ENCODE measurements at regions not wholly inside any gene's neighbourhood (a gene's known extent, or its start where the extent isn't known, plus 50 kb on each side); places are given as distances from the start of the nearest gene placed in this dataset.

GRCh38 chr2:23204685-23205242, 180.2 kb upstream of the KLHL29 start:
- no peak for DNase-seq (ENCODE audit: low spot score)

GRCh38 chr2:23206650-23207049, 178.3 kb upstream of the KLHL29 start:
- no peak for DNase-seq (ENCODE audit: low spot score)

DNA sequence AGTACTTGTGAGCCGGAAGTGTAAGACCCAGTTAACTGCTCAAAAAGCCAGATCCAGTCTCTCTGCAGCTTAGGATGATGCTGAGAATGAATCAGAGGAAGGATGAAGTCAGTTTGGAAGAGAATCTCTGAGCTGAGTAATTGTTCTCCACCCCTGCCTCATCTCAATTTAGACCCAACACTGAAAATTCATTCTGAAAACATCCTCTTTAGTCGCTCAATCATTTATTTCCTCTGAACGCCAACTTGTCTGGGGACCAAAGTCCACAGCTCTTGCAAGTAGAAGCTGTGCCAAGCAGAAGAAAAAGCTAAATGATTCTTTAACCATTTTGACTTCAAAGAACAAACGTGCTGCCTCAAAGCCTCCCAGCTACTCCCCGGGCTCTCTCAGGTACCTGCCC, 177.1 kb upstream of the KLHL29 start:
- no peak for DNase-seq (ENCODE audit: low spot score)

DNA sequence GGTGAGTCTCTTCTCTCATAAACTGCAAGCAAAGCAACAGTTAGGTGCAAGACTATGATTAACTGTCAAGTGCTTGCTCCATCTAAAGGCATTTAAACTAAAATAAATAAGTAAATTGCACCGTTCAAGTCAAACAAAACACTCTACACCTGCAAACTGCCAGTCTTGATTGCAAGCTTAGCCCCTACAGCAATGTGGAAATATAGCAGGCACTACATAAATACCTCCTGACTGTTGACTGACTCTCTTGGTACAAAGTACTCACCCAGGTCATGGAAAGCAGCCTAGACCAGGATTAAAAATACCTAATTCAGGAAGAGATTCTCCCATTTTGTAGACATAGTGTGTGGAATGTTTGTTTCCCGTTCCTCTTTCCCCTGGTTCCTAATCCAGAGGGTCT, 176.6 kb upstream of the KLHL29 start:
- DNase-seq (ENCODE audit: low spot score): no peak

GRCh38 chr2:23209059-23209458, 175.9 kb upstream of the KLHL29 start:
- no peak for DNase-seq (ENCODE audit: low spot score)

DNA sequence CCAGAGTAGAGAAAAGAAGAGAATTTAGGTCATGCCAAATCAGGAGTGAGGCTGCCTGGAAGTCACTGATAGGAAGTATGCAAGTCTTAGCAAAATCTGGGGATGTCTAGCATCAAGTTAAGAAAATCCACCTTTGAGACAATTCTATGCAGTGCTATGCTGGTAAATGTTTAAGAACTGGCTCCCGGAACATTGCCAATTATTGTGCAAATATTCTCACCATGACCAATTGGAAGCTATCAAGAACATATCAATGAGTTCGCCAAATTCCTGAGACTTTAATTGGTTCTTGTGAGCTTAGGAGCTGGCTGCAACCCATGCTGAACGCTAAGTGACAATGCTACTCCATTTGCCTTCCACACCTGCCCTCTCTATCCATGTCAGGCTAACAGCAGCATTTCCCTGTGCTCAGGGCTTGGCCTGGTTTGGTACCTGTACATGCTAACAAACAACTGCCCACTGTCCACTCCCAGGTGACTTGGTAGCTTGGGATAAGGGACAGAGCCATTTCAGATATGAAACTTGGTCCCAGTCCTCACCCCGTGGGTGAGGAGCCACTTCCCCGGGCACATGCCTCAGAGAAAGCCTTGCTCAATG, 172.9 kb upstream of the KLHL29 start:
- DNase-seq (ENCODE audit: low spot score): no peak

DNA sequence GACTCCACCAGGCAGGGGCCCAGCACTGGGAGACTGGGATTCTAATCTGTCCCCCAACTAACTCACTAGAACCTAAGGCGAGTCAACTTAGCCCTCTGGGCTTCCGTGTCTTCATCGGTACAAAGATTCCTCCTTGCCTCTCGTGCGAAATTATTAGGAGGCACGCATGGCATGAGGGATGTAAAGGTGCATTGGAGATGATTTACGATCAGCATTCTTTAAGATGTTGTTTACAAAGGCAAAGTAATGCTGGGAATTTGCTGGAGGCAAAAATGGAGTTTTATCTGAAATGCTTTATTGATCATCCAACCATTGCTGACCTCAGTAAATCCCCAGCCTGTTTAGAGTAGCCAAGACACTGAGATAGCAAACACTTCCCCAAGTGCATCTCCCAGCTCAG, 171.8 kb upstream of the KLHL29 start:
- DNase-seq (ENCODE audit: low spot score): no peak

- DNase-seq (ENCODE audit: low spot score): no peak
These were observed 170.0 kb upstream of the KLHL29 start for GRCh38 chr2:23215016-23215415.

- no peak for DNase-seq (ENCODE audit: low spot score)
These were observed 165.3 kb upstream of the KLHL29 start for GRCh38 chr2:23219666-23220065.

- no peak for DNase-seq (ENCODE audit: low spot score)
These were observed 164.4 kb upstream of the KLHL29 start for GRCh38 chr2:23220513-23221094.

- DNase-seq (ENCODE audit: low spot score): no peak
These were observed 163.7 kb upstream of the KLHL29 start for GRCh38 chr2:23221236-23221635.

DNA sequence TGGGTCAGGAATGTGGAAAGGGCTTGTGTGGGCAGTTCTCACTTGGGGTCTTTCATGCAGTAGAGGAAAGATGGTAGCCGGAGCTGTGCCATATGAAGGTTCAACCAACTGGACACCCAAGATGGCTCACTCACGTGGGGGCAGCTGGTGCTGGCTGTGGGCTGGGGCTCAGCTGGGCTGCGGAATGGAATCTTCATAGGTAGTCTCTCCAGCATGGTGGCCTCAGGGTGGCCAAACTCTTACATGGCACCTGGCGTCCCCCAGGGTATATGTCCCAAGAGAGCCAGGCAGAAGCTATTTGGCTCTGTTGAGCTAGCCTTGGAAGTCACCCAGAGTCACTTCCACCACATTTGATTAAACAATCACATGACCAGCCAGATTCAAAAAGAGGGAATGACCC, 163.1 kb upstream of the KLHL29 start:
- no peak for DNase-seq (ENCODE audit: low spot score)

DNA sequence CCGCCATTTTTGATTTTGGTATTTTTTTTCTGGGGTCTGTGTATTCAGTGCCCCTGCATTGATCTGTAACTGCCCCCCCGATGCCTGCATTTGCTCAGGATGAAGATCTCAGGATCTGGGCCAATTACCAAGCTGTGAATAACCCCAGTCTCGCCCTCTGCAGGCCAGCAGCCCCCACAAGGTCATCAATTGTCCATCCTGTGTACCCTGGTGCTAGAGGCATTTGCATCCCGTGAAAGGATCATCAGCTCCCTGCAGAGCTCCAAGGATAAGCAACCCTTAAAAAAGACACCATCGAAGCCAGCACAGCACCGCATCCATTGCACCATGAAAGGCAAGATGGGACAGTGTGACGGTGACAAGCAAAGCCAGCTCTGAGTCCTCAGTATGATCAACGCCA, 154.1 kb upstream of the KLHL29 start:
- DNase-seq (ENCODE audit: low spot score): no peak

DNA sequence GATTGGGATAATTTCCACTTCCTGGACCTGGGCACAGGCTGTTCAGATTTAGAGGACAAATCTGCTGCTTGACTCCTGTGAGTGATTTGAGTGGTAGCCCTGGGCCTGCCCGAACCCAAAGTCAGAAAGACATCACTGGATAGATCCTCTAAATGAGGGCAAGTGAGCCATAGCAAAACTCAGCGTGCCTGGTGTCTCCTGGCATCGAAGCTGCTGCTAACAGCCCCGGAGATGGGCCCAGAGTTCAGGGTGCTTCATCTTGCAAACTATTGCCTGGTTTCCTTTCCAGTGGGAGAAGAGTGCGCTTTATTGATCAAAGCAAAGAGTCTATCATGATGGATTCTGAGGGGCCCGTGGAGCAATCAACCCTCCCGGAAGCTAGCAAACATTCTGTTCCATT, 153.1 kb upstream of the KLHL29 start:
- DNase-seq (ENCODE audit: low spot score): no peak

- DNase-seq (ENCODE audit: low spot score): peak; percentile 52
These were observed 149.7 kb upstream of the KLHL29 start for GRCh38 chr2:23235292-23235691.

- DNase-seq (ENCODE audit: low spot score): no peak
These were observed 149.2 kb upstream of the KLHL29 start for GRCh38 chr2:23235736-23236135.

GRCh38 chr2:23237147-23237546, 147.8 kb upstream of the KLHL29 start:
- DNase-seq (ENCODE audit: low spot score): no peak

- no peak for DNase-seq (ENCODE audit: low spot score)
These were observed 146.8 kb upstream of the KLHL29 start for GRCh38 chr2:23238011-23238657.

DNA sequence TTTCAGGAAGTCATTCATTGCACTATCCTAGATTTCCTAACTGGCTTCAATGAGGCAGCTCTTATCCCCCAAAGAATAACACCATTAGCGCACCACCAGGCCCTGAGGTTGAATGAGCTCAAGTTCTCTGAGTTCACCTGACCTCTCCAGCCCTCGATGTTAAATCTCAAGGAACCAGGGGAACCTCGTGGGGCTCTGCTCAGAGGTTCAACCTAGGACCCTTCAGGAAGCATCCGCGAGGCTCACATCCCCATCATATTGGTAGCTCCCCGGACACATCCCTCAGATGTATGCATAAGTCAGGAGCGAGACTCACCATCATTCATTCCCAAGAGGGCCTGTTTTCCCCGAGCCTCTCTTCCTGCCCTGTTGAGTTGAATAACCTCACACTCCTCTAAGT, 145.6 kb upstream of the KLHL29 start:
- no peak for DNase-seq (ENCODE audit: low spot score)

DNA sequence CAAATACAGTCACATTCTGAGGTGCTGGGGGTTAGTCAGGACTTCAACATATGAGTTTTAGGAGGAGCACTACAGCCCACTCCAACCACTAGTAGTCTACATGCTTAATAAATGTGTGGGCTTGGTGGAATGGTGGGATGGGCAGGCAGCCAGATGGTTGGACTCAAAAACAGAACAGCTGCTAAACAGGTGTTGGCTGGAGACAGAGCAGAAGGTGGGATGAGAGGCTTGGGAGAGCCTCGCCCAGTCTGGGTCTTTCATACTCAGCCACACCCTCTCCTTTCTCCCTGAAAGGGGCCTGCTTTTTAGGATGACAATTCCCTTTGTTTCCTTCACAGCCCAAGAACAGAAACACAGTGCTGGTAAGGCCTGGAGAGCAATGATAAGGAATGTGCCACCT, 143.9 kb upstream of the KLHL29 start:
- no peak for DNase-seq (ENCODE audit: low spot score)

GRCh38 chr2:23241611-23242245, 143.3 kb upstream of the KLHL29 start:
- no peak for DNase-seq (ENCODE audit: low spot score)

GRCh38 chr2:23243073-23243659, 141.8 kb upstream of the KLHL29 start:
- no peak for DNase-seq (ENCODE audit: low spot score)

DNA sequence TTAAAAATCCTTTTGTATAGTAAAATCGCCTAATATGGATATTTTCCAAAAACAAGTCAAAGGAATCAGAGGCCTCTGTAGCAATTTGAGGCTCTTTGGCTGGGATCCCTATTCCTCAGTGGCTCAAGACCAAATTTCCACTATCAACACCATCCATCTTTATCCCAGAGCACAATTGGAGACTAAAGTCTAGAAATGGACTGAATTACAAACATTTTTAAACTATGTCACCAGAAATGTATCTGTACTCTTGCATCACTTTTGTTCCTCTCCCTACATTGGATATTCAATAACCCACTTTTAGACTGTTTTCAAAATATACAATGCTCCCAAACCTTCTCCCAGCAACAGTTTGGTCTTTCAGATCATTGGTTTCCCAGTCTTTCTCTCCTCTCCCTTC, 140.4 kb upstream of the KLHL29 start:
- DNase-seq (ENCODE audit: low spot score): no peak

Measured in SW480 (cell line).